SK-N-SH (cell line): ENCODE measurements at regions not wholly inside any gene's neighbourhood (a gene's known extent, or its start where the extent isn't known, plus 50 kb on each side); places are given as distances from the start of the nearest gene placed in this dataset.

Experiments
- EP300 ChIP-seq, 2 experiments: IDR thresholded peaks; 2 replicates each; pipeline versions ENCODE4 v1.4.0 to v1.6.1; 2012; ENCODE audit warnings: borderline replicate concordance in 1 of 2, low read depth in 1 of 2, low read length in 1 of 2
- NRF1 ChIP-seq: IDR thresholded peaks from 2 replicates; pipeline ENCODE4 v1.6.1; 2012; ENCODE audit warnings: low read depth, mild to moderate bottlenecking, low read length
- POLR2AphosphoS5 ChIP-seq: IDR thresholded peaks from 2 replicates; pipeline ENCODE4 v1.6.1; 2012; ENCODE audit warnings: low read depth, low read length
- RCOR1 ChIP-seq: fragments of 150-350 bp; IDR thresholded peaks from 2 replicates; pipeline ENCODE4 v1.6.1; 2017; ENCODE audit warnings: antibody characterized with exemption, low read length
- RXRA ChIP-seq: IDR thresholded peaks from 2 replicates; pipeline ENCODE4 v1.4.0; 2012; ENCODE audit warnings: low read depth, mild to moderate bottlenecking, borderline replicate concordance
- SIN3A ChIP-seq: IDR thresholded peaks from 2 replicates; pipeline ENCODE4 v1.6.1; 2012; ENCODE audit warnings: low read depth, mild to moderate bottlenecking, low read length, moderate library complexity, borderline replicate concordance
- SMC3 ChIP-seq: IDR thresholded peaks from 2 replicates; pipeline ENCODE4 v1.6.1; 2012; ENCODE audit warnings: low read depth, low read length, improper control_type of control experiment
- TCF12 ChIP-seq: IDR thresholded peaks from 2 replicates; pipeline ENCODE4 v1.4.0; 2012
- TF ChIP-seq, protein P1 (sequence below): fragments of 200-600 bp; sonication (generic); IDR thresholded peaks from 2 replicates; pipeline ENCODE4 v1.6.1; 2017; ENCODE audit warnings: antibody characterized with exemption, mild to moderate bottlenecking, moderate library complexity
- TF ChIP-seq, protein P2 (sequence below): IDR thresholded peaks from 2 replicates; pipeline ENCODE4 v1.6.1; 2012; ENCODE audit warnings: mild to moderate bottlenecking, low read depth, low read length, moderate library complexity
- TF ChIP-seq, protein P3 (sequence below): IDR thresholded peaks from 2 replicates; pipeline ENCODE4 v1.4.0; 2012; ENCODE audit warnings: low read depth

DNA sequence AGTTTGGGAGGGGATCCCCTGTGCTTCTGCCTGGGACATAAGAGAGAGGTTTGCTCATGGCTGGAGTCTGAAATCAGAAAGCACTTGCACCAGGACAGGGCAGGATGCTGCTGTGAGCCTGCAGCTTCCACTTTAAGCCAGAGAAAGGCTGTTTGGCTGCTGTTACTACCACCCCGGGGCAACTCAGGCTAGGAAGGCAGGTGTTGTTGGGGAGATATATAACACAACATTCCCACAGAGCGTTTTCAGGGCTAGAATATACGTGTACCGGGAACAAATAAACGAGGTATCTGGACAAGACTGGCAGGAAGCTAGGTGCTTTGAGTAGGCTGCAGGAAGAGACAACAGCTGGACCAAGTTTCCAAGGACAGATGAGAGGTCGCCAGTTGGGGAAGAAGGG is 313.3 kb upstream of the CCL2 start:
- TF ChIP-seq, protein P1, sequence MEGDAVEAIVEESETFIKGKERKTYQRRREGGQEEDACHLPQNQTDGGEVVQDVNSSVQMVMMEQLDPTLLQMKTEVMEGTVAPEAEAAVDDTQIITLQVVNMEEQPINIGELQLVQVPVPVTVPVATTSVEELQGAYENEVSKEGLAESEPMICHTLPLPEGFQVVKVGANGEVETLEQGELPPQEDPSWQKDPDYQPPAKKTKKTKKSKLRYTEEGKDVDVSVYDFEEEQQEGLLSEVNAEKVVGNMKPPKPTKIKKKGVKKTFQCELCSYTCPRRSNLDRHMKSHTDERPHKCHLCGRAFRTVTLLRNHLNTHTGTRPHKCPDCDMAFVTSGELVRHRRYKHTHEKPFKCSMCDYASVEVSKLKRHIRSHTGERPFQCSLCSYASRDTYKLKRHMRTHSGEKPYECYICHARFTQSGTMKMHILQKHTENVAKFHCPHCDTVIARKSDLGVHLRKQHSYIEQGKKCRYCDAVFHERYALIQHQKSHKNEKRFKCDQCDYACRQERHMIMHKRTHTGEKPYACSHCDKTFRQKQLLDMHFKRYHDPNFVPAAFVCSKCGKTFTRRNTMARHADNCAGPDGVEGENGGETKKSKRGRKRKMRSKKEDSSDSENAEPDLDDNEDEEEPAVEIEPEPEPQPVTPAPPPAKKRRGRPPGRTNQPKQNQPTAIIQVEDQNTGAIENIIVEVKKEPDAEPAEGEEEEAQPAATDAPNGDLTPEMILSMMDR: no peak
- TF ChIP-seq POLR2AphosphoS5 (no peak), NRF1 (no peak), SIN3A (no peak), RCOR1 (no peak), SMC3 (no peak), TCF12 (no peak), EP300 (IDR thresholded peaks at IDR 0.05; ENCODE audit: borderline replicate concordance in 1 of 2, low read depth in 1 of 2, low read length in 1 of 2) (no peak), RXRA (no peak)
- TF ChIP-seq, protein P2, sequence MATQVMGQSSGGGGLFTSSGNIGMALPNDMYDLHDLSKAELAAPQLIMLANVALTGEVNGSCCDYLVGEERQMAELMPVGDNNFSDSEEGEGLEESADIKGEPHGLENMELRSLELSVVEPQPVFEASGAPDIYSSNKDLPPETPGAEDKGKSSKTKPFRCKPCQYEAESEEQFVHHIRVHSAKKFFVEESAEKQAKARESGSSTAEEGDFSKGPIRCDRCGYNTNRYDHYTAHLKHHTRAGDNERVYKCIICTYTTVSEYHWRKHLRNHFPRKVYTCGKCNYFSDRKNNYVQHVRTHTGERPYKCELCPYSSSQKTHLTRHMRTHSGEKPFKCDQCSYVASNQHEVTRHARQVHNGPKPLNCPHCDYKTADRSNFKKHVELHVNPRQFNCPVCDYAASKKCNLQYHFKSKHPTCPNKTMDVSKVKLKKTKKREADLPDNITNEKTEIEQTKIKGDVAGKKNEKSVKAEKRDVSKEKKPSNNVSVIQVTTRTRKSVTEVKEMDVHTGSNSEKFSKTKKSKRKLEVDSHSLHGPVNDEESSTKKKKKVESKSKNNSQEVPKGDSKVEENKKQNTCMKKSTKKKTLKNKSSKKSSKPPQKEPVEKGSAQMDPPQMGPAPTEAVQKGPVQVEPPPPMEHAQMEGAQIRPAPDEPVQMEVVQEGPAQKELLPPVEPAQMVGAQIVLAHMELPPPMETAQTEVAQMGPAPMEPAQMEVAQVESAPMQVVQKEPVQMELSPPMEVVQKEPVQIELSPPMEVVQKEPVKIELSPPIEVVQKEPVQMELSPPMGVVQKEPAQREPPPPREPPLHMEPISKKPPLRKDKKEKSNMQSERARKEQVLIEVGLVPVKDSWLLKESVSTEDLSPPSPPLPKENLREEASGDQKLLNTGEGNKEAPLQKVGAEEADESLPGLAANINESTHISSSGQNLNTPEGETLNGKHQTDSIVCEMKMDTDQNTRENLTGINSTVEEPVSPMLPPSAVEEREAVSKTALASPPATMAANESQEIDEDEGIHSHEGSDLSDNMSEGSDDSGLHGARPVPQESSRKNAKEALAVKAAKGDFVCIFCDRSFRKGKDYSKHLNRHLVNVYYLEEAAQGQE: no peak
- TF ChIP-seq, protein P3, sequence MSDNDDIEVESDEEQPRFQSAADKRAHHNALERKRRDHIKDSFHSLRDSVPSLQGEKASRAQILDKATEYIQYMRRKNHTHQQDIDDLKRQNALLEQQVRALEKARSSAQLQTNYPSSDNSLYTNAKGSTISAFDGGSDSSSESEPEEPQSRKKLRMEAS: no peak
